Astrocyte (in vitro differentiated cells and primary cell): ENCODE measurements at regions not wholly inside any gene's neighbourhood (a gene's known extent, or its start where the extent isn't known, plus 50 kb on each side); places are given as distances from the start of the nearest gene placed in this dataset.

Experiments
- DNase-seq: peaks from one replicate; pipeline ENCODE4 v3.0.0-alpha.2; 2010; ENCODE audit warnings: low read depth
- FAIRE-seq: peaks from 2 replicates; lab custom pipeline; 2011; peaks lifted over from hg19 to GRCh38; lab: Jason Lieb, UNC
- H2AFZ ChIP-seq: 2 replicates; pipeline ENCODE4 v1.6.0; 2012; ENCODE audit warnings: low read depth, low read length, inconsistent platforms
- H3K27ac ChIP-seq: 2 replicates; pipeline ENCODE4 v1.5.1; 2011; ENCODE audit warnings: low read depth, low read length, inconsistent platforms
- H3K27me3 ChIP-seq: 2 replicates; pipeline ENCODE4 v1.6.0; 2011; ENCODE audit warnings: low read length, inconsistent platforms; ENCODE audit not compliant: insufficient read depth
- H3K36me3 ChIP-seq: 2 replicates; pipeline ENCODE4 v1.5.1; 2011; ENCODE audit warnings: low read length, inconsistent platforms; ENCODE audit not compliant: insufficient read depth
- H3K4me1 ChIP-seq: 2 replicates; pipeline ENCODE4 v1.5.1; 2011; ENCODE audit warnings: low read length, inconsistent platforms; ENCODE audit not compliant: insufficient read depth
- H3K4me2 ChIP-seq: 2 replicates; pipeline ENCODE4 v1.6.0; 2012; ENCODE audit warnings: low read length, inconsistent platforms
- H3K4me3 ChIP-seq: 2 replicates; pipeline ENCODE4 v1.5.1; 2011; ENCODE audit warnings: low read depth, mild to moderate bottlenecking, low read length, inconsistent platforms; ENCODE audit not compliant: insufficient read depth
- H3K79me2 ChIP-seq: 2 replicates; pipeline ENCODE4 v1.6.0; 2012; ENCODE audit warnings: mild to moderate bottlenecking, low read length, inconsistent platforms; ENCODE audit not compliant: insufficient read depth
- H3K9ac ChIP-seq: 2 replicates; pipeline ENCODE4 v1.6.0; 2012; ENCODE audit warnings: mild to moderate bottlenecking, low read length, inconsistent platforms
- H3K9me3 ChIP-seq: 2 replicates; pipeline ENCODE4 v1.5.1; 2012; ENCODE audit warnings: low read depth, mild to moderate bottlenecking, low read length, inconsistent platforms; ENCODE audit not compliant: insufficient read depth
- H4K20me1 ChIP-seq: 2 replicates; pipeline ENCODE4 v1.6.0; 2012; ENCODE audit warnings: low read length, inconsistent platforms; ENCODE audit not compliant: insufficient read depth
- H3K27ac Mint-ChIP-seq: one replicate; pipeline ENCODE4 v1.8.0; 2021; ENCODE audit warnings: mild to moderate bottlenecking, mixed read lengths; ENCODE audit not compliant: unreplicated experiment
- H3K27me3 Mint-ChIP-seq: one replicate; pipeline ENCODE4 v1.8.0; 2021; ENCODE audit warnings: low read depth, mixed read lengths; ENCODE audit not compliant: unreplicated experiment
- H3K36me3 Mint-ChIP-seq: one replicate; pipeline ENCODE4 v1.8.0; 2021; ENCODE audit warnings: low read depth, mixed read lengths; ENCODE audit not compliant: unreplicated experiment
- H3K4me1 Mint-ChIP-seq: one replicate; pipeline ENCODE4 v1.8.0; 2021; ENCODE audit warnings: low read depth, mixed read lengths; ENCODE audit not compliant: unreplicated experiment
- H3K4me3 Mint-ChIP-seq: one replicate; pipeline ENCODE4 v1.8.0; 2021; ENCODE audit warnings: mild to moderate bottlenecking, moderate library complexity, mixed read lengths; ENCODE audit not compliant: unreplicated experiment
- H3K9me3 Mint-ChIP-seq: one replicate; pipeline ENCODE4 v1.8.0; 2021; ENCODE audit warnings: mild to moderate bottlenecking, mixed read lengths; ENCODE audit not compliant: unreplicated experiment
- EZH2 ChIP-seq: IDR thresholded peaks from 2 replicates; pipeline ENCODE4 v1.6.1; 2012; ENCODE audit warnings: mild to moderate bottlenecking, low read length, inconsistent platforms; ENCODE audit not compliant: insufficient read depth
- TF ChIP-seq, protein P1 (sequence below): IDR thresholded peaks from 2 replicates; pipeline ENCODE4 v1.5.1; 2011; ENCODE audit warnings: low read depth, mild to moderate bottlenecking, inconsistent platforms, low read length, moderate library complexity; ENCODE audit not compliant: insufficient read depth

DNA sequence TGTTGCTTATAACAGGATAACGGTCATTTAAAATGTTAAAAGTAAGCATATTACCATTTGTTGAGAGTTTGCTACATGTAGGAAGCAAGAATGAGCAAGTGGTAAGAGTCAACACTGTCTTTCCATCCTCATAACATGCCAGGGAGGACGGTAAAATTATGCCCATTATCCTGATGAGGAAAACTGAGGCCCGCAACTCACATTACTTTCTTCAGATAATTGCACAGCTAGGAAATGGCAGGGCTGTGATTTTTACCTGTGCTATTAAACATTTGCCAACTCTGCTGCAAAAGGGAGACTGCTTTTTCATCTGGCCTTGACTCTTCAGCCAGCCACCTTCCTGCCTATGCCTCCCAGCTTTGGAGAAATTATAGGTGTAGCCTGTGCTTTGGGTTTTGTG, 79.8 kb upstream of the BOD1 start:
- TF ChIP-seq, protein P1, sequence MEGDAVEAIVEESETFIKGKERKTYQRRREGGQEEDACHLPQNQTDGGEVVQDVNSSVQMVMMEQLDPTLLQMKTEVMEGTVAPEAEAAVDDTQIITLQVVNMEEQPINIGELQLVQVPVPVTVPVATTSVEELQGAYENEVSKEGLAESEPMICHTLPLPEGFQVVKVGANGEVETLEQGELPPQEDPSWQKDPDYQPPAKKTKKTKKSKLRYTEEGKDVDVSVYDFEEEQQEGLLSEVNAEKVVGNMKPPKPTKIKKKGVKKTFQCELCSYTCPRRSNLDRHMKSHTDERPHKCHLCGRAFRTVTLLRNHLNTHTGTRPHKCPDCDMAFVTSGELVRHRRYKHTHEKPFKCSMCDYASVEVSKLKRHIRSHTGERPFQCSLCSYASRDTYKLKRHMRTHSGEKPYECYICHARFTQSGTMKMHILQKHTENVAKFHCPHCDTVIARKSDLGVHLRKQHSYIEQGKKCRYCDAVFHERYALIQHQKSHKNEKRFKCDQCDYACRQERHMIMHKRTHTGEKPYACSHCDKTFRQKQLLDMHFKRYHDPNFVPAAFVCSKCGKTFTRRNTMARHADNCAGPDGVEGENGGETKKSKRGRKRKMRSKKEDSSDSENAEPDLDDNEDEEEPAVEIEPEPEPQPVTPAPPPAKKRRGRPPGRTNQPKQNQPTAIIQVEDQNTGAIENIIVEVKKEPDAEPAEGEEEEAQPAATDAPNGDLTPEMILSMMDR: no peak
- Histone ChIP-seq H3K4me2 (no peak overlapping the region), H3K4me1 (no peaks in the 10 kb centered on the region), H3K36me3 (no peaks in the 10 kb centered on the region), H3K4me3 (no peak overlapping the region), H3K9me3 (peaks cover 3% of the 10 kb centered on the region), H4K20me1 (no peaks in the 10 kb centered on the region), H3K9ac (no peak overlapping the region), H3K27ac (no peak overlapping the region), H3K27me3 (no peaks in the 10 kb centered on the region), H2AFZ (no peak overlapping the region), H3K79me2 (no peaks in the 10 kb centered on the region)
- H3K36me3 Mint-ChIP-seq: peaks cover 2% of the 10 kb centered on the region
- no peak for DNase-seq
- H3K4me1 Mint-ChIP-seq: no peaks in the 10 kb centered on the region
- H3K27me3 Mint-ChIP-seq: peaks cover 21% of the 10 kb centered on the region
- peaks cover 7% of the 10 kb centered on the region for H3K9me3 Mint-ChIP-seq
- no peak for FAIRE-seq
- no peak overlapping the region for H3K4me3 Mint-ChIP-seq
- no peak overlapping the region for H3K27ac Mint-ChIP-seq

DNA sequence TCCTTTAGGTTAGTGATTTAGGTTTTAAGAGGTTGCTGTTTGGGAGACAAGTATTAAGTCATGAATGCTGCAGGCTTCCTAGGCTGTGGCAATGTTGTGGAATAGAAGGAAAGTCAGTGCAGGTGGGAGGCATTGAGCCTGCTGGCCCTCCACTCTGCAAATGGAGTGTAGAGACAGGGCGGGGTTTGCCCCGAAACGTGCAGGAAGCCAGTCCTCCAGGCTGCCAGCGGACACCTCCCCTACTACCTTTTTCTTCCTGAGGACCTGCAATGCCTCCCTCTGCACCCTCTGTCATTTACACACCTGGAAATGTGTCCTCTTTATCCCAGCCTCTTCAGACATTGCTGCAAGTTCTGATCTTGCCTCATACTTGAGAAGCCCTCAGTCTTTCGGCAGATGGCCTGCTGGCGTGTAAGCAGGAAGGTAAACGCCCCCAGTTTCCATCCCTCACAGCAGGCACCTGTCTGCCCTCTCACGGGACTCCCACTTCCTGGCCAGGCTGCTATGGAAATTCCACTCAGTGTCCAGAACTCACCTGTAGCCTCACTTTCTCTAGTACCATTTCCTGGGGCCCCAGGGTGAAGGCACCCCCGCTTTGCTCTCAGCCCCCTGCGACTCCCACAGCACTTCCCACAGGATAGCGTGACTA, 81.6 kb upstream of the BOD1 start:
- FAIRE-seq (no peak), DNase-seq (no peak)
- Mint-ChIP-seq H3K27me3 (peaks cover 22% of the 10 kb centered on the region), H3K9me3 (peaks cover 7% of the 10 kb centered on the region), H3K4me3 (no peak overlapping the region), H3K27ac (peak overlapping the region; percentile 26), H3K36me3 (peaks cover 2% of the 10 kb centered on the region), H3K4me1 (no peaks in the 10 kb centered on the region)
- no peak overlapping the region for H3K9ac ChIP-seq
- no peak for TF ChIP-seq EZH2
- TF ChIP-seq, protein P1: no peak
- no peak overlapping the region for H3K4me2 ChIP-seq
- no peaks in the 10 kb centered on the region for H3K4me1 ChIP-seq
- peaks cover 2% of the 10 kb centered on the region for H3K9me3 ChIP-seq
- no peak overlapping the region for H3K4me3 ChIP-seq
- no peaks in the 10 kb centered on the region for H3K27me3 ChIP-seq
- H3K36me3 ChIP-seq: no peaks in the 10 kb centered on the region
- H2AFZ ChIP-seq: no peak overlapping the region
- H3K27ac ChIP-seq: no peak overlapping the region
- H4K20me1 ChIP-seq: no peaks in the 10 kb centered on the region
- no peaks in the 10 kb centered on the region for H3K79me2 ChIP-seq

DNA sequence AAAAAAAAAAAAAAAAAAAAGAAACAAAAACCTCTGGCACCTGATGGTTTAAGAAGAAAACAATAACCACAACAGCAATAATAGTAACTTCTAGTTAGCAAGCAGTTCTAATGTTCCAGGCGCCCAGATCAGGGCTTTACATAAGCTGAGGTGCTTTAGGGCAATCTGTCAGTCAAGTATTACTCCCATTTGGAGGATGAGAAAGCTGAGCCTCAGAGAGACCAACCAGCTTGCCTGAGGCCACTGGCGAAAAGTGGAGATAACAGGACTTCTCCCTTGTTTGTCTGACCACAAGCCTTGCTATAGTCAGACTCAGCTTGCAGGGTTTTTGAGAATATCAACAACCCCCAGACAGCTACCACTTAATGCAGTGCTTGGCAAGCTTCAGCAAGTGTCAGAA, 83.5 kb upstream of the BOD1 start:
- no peak for FAIRE-seq
- peaks cover 2% of the 10 kb centered on the region for H3K9me3 Mint-ChIP-seq
- TF ChIP-seq, protein P1: no peak
- no peaks in the 10 kb centered on the region for H3K27me3 ChIP-seq
- H3K4me1 ChIP-seq: no peaks in the 10 kb centered on the region
- H3K27ac ChIP-seq: no peak overlapping the region
- H2AFZ ChIP-seq: no peak overlapping the region
- H3K27ac Mint-ChIP-seq: no peak overlapping the region
- H3K9ac ChIP-seq: no peak overlapping the region
- H3K36me3 Mint-ChIP-seq: no peaks in the 10 kb centered on the region
- DNase-seq: no peak
- no peaks in the 10 kb centered on the region for H3K9me3 ChIP-seq
- H3K4me3 ChIP-seq: no peak overlapping the region
- H3K27me3 Mint-ChIP-seq: peaks cover 29% of the 10 kb centered on the region
- no peaks in the 10 kb centered on the region for H3K36me3 ChIP-seq
- H3K4me3 Mint-ChIP-seq: no peak overlapping the region
- no peaks in the 10 kb centered on the region for H3K79me2 ChIP-seq
- no peaks in the 10 kb centered on the region for H4K20me1 ChIP-seq
- no peak overlapping the region for H3K4me2 ChIP-seq
- H3K4me1 Mint-ChIP-seq: no peaks in the 10 kb centered on the region
